SK-N-SH treated with all-trans-retinoic acid at 6 μM for 48 hours (cell line): ENCODE measurements at regions not wholly inside any gene's neighbourhood (a gene's known extent, or its start where the extent isn't known, plus 50 kb on each side); places are given as distances from the start of the nearest gene placed in this dataset.

Source experiments
- ATAC-seq: fragments of 200-7000 bp; cut with Tn5 transposase; 3 replicates; pipeline ENCODE4 v1.9.1; 2020; ENCODE audit warnings: mild to moderate bottlenecking, moderate library complexity
- ARNTL ChIP-seq: fragments of 450-650 bp; formaldehyde crosslinking; IDR thresholded peaks from 2 replicates; pipeline ENCODE4 v1.5.0; 2020; ENCODE audit warnings: low read depth, mild to moderate bottlenecking, moderate library complexity, borderline replicate concordance
- BACH2 ChIP-seq: fragments of 250-450 bp; sonication (Bioruptor Pico); IDR thresholded peaks from 2 replicates; pipeline ENCODE4 v1.9.0; 2021; ENCODE audit warnings: mild to moderate bottlenecking, borderline replicate concordance
- CSRNP3 ChIP-seq: fragments of 250-450 bp; sonication (Bioruptor Pico); IDR thresholded peaks from 2 replicates; pipeline ENCODE4 v1.5.1; 2021; ENCODE audit warnings: mild to moderate bottlenecking, moderate library complexity
- ESRRG ChIP-seq: fragments of 250-450 bp; sonication (Bioruptor Pico); IDR thresholded peaks from 2 replicates; pipeline ENCODE4 v1.6.1; 2021; ENCODE audit warnings: mild to moderate bottlenecking
- GLIS3 ChIP-seq: fragments of 250-450 bp; sonication (Bioruptor Pico); IDR thresholded peaks from 2 replicates; pipeline ENCODE4 v1.5.0; 2020; ENCODE audit warnings: mild to moderate bottlenecking, moderate library complexity
- ISL1 ChIP-seq: fragments of 250-450 bp; sonication (Bioruptor Pico); IDR thresholded peaks from 2 replicates; pipeline ENCODE4 v2.1.2; 2022; ENCODE audit warnings: mild to moderate bottlenecking, moderate library complexity
- OSR1 ChIP-seq: fragments of 250-450 bp; sonication (Bioruptor Pico); IDR thresholded peaks from 2 replicates; pipeline ENCODE4 v1.8.0; 2022; ENCODE audit warnings: moderate library complexity, mild to moderate bottlenecking, inconsistent platforms
- PPARA ChIP-seq: fragments of 250-450 bp; sonication (Bioruptor Pico); IDR thresholded peaks from 2 replicates; pipeline ENCODE4 v1.5.0; 2020; ENCODE audit warnings: mild to moderate bottlenecking, borderline replicate concordance
- RARB ChIP-seq: fragments of 250-450 bp; sonication (Bioruptor Pico); IDR thresholded peaks from 2 replicates; pipeline ENCODE4 v1.8.0; 2021; ENCODE audit warnings: mild to moderate bottlenecking, moderate library complexity
- SNAI2 ChIP-seq: fragments of 250-450 bp; sonication (Bioruptor Pico); IDR thresholded peaks from 2 replicates; pipeline ENCODE4 v1.5.0; 2020; ENCODE audit warnings: mild to moderate bottlenecking, moderate library complexity
- TCF4 ChIP-seq: fragments of 250-450 bp; sonication (Bioruptor Pico); IDR thresholded peaks from 2 replicates; pipeline ENCODE4 v1.8.0; 2021; ENCODE audit warnings: mild to moderate bottlenecking, moderate library complexity, borderline replicate concordance
- TOX ChIP-seq: fragments of 250-450 bp; sonication (Bioruptor Pico); IDR thresholded peaks from 2 replicates; pipeline ENCODE4 v1.8.0; 2021; ENCODE audit warnings: mild to moderate bottlenecking, moderate library complexity, borderline replicate concordance
- TSHZ2 ChIP-seq: fragments of 250-450 bp; sonication (Bioruptor Pico); IDR thresholded peaks from 2 replicates; pipeline ENCODE4 v1.5.0; 2020; ENCODE audit warnings: mild to moderate bottlenecking, moderate library complexity
- ZC3H10 ChIP-seq: fragments of 250-450 bp; sonication (Bioruptor Pico); IDR thresholded peaks from 2 replicates; pipeline ENCODE4 v1.5.1; 2021; ENCODE audit warnings: mild to moderate bottlenecking, moderate library complexity
- ZFP3 ChIP-seq: fragments of 250-450 bp; sonication (Bioruptor Pico); IDR thresholded peaks from 2 replicates; pipeline ENCODE4 v1.5.0; 2020; ENCODE audit warnings: mild to moderate bottlenecking, moderate library complexity
- ZFP30 ChIP-seq: fragments of 450-650 bp; formaldehyde crosslinking; IDR thresholded peaks from 2 replicates; pipeline ENCODE4 v1.5.0; 2022; ENCODE audit warnings: mild to moderate bottlenecking, moderate library complexity
- ZNF70 ChIP-seq: fragments of 450-650 bp; formaldehyde crosslinking; IDR thresholded peaks from 2 replicates; pipeline ENCODE4 v1.5.0; 2020; ENCODE audit warnings: mild to moderate bottlenecking, moderate library complexity
- ZNF8 ChIP-seq: fragments of 450-650 bp; formaldehyde crosslinking; IDR thresholded peaks from 2 replicates; pipeline ENCODE4 v1.5.0; 2020; ENCODE audit warnings: mild to moderate bottlenecking, moderate library complexity
- TF ChIP-seq, protein P1 (sequence below): fragments of 250-450 bp; sonication (Bioruptor Pico); IDR thresholded peaks from 2 replicates; pipeline ENCODE4 v1.8.0; 2021; ENCODE audit warnings: low read depth, mild to moderate bottlenecking, moderate library complexity, borderline replicate concordance
- TF ChIP-seq, protein P2 (sequence below): fragments of 250-450 bp; sonication (Bioruptor Pico); IDR thresholded peaks from 2 replicates; pipeline ENCODE4 v1.8.0; 2020; ENCODE audit warnings: mild to moderate bottlenecking, moderate library complexity, borderline replicate concordance

- no peak for ATAC-seq
- TF ChIP-seq BACH2 (CRISPR knock-in tag) (no peak), ESRRG (no peak), TOX (CRISPR knock-in tag) (no peak)
- TF ChIP-seq, protein P1, sequence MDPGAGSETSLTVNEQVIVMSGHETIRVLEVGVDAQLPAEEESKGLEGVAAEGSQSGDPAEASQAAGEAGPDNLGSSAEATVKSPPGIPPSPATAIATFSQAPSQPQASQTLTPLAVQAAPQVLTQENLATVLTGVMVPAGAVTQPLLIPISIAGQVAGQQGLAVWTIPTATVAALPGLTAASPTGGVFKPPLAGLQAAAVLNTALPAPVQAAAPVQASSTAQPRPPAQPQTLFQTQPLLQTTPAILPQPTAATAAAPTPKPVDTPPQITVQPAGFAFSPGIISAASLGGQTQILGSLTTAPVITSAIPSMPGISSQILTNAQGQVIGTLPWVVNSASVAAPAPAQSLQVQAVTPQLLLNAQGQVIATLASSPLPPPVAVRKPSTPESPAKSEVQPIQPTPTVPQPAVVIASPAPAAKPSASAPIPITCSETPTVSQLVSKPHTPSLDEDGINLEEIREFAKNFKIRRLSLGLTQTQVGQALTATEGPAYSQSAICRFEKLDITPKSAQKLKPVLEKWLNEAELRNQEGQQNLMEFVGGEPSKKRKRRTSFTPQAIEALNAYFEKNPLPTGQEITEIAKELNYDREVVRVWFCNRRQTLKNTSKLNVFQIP (CRISPR knock-in tag) = no peak
These were observed 229.1 kb downstream of the SIM1 start for GRCh38 chr6:100235631-100236030.

- TF ChIP-seq ARNTL (CRISPR knock-in tag) (no peak), ZFP3 (CRISPR knock-in tag) (no peak), PPARA (CRISPR knock-in tag) (no peak), TCF4 (CRISPR knock-in tag) (no peak), ISL1 (CRISPR knock-in tag) (no peak)
- no peak for ATAC-seq
These were observed 230.1 kb downstream of the SIM1 start for GRCh38 chr6:100234625-100235024.

DNA sequence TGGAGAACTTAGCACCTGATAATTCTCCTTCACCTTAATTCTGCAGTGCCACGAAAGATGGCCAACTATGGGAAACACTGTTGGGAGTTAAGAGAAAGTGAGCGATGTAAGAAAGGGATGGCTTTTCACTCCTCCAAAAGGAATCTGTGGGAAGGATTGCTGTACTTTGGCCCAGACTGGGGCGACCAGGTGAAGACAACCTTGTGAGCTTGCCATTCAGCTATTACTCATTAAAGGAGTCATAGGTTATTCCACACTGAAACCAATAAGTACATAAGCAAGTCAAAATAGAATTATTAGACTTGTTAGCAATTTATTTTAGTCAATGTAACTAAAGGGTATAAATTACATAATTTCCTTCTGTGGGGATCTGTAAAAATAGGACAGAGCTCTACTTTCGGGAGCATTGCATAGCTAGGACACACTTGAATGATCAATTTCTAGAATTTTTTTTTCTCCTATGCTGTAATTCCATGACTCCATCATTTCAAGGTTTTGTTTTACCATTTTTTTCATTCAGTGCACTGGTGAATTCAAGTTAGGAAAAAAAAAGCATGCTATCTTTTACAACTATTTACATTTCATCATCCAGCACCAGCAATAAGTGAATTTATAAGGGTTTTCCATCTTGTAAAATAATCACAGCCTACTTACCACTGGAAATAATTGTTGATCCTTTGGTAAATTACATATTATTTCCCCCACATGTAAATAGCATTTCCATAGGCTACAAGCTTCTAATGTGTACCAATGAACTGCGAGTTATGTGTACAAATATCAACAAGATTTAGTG is 231.7 kb downstream of the SIM1 start:
- TF ChIP-seq, protein P1 (CRISPR knock-in tag) = no peak
- TF ChIP-seq OSR1 (CRISPR knock-in tag) (no peak), ISL1 (CRISPR knock-in tag) (no peak), ZNF70 (CRISPR knock-in tag) (no peak), BACH2 (CRISPR knock-in tag) (no peak), SNAI2 (CRISPR knock-in tag) (no peak), ZC3H10 (CRISPR knock-in tag) (no peak), PPARA (CRISPR knock-in tag) (no peak), ZNF8 (CRISPR knock-in tag) (no peak), ARNTL (CRISPR knock-in tag) (no peak), GLIS3 (CRISPR knock-in tag) (no peak)
- ATAC-seq = no peak

DNA sequence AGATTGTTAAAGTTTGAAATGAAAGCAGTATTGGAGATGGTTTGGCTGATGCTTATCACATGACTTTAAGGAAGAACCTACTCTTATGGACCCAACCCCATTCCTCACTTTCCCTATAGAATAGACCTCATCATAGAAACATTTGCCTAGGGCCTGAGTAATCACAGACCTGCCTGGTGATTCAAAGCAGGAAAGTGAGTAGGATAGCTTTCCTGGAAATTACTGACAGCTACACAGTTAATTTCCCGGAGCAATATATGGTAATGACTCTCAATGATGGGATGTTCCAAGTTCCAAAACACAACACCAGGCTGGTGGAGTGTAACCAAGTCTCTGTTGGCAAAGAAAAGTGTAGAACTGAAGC is 233.8 kb downstream of the SIM1 start:
- TF ChIP-seq ISL1 (CRISPR knock-in tag) (no peak), ZFP30 (no peak), PPARA (CRISPR knock-in tag) (no peak), ZFP3 (CRISPR knock-in tag) (no peak), SNAI2 (CRISPR knock-in tag) (no peak), GLIS3 (CRISPR knock-in tag) (no peak), ARNTL (CRISPR knock-in tag) (no peak), RARB (CRISPR knock-in tag) (no peak), BACH2 (CRISPR knock-in tag) (no peak)
- TF ChIP-seq, all 23 proteins: peak for 0
- ATAC-seq = no peak

DNA sequence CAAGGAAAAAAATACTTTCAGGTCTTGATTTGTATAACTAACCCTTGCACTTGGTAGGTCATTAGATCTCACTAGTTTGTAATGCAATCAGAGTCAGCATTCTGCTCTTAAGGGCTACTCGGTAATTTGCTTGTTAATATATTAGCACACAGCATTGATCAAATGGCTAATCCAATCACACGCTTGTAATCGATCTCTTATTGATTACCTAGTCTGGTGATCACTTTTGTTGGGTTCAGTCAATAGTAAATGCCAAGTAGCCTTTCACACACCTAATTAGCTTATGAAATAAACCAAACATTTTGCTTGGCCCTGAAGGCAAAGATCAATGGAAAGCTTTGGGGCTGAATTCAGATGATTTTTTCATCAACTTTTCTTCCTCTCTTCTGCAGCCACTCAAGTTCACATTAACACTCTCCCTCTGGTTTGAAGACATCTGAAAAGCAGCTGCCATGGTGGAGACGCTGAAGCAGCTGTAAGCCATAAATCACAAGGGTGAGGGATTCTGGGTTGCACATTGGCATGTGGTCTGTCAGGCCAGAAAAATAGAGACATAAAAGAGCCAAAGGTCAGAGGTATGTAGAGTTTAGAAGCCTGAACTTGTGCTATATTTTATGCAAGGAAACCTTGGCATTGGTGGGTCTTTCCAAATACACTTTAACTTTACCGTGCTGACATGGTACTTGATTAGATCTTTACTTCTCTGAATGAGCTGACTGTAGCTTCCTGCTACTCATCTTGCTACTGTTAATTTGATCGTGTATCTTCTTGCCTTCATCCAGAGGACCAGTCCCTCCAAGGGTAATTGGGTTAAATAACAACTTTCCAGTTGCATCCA is 234.4 kb downstream of the SIM1 start:
- no peak for ATAC-seq
- no peak for TF ChIP-seq PPARA (CRISPR knock-in tag)

- no peak for ATAC-seq
- no peak for TF ChIP-seq CSRNP3 (CRISPR knock-in tag)
- no peak for TF ChIP-seq TSHZ2 (CRISPR knock-in tag)
- no peak for TF ChIP-seq ISL1 (CRISPR knock-in tag)
- no peak for TF ChIP-seq OSR1 (CRISPR knock-in tag)
- no peak for TF ChIP-seq PPARA (CRISPR knock-in tag)
- no peak for TF ChIP-seq ZFP30
- TF ChIP-seq, protein P2, sequence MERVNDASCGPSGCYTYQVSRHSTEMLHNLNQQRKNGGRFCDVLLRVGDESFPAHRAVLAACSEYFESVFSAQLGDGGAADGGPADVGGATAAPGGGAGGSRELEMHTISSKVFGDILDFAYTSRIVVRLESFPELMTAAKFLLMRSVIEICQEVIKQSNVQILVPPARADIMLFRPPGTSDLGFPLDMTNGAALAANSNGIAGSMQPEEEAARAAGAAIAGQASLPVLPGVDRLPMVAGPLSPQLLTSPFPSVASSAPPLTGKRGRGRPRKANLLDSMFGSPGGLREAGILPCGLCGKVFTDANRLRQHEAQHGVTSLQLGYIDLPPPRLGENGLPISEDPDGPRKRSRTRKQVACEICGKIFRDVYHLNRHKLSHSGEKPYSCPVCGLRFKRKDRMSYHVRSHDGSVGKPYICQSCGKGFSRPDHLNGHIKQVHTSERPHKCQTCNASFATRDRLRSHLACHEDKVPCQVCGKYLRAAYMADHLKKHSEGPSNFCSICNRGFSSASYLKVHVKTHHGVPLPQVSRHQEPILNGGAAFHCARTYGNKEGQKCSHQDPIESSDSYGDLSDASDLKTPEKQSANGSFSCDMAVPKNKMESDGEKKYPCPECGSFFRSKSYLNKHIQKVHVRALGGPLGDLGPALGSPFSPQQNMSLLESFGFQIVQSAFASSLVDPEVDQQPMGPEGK (CRISPR knock-in tag) = no peak
These were observed 235.2 kb downstream of the SIM1 start for GRCh38 chr6:100229512-100229911.
